HEK293T (cell line): ENCODE measurements at regions not wholly inside any gene's neighbourhood (a gene's known extent, or its start where the extent isn't known, plus 50 kb on each side); places are given as distances from the start of the nearest gene placed in this dataset.

Source experiments
- CTCF ChIA-PET: fragments of 350-600 bp; formaldehyde crosslinking; extraction: SDS; loops from one replicate; lab custom pipeline; 2021; ENCODE audit warnings: antibody characterized with exemption, inconsistent platforms; lab: Yijun Ruan, JAX
- POLR2A ChIA-PET: fragments of 350-600 bp; formaldehyde crosslinking; extraction: SDS; loops from one replicate; lab custom pipeline; 2020; ENCODE audit warnings: antibody characterized with exemption, inconsistent platforms; lab: Yijun Ruan, JAX
- DNase-seq: peaks from one replicate; pipeline ENCODE4 v3.0.0; 2012; ENCODE audit warnings: mixed read lengths; ENCODE audit errors: extremely low spot score
- ARNT ChIP-seq: fragments of 450-650 bp; IDR thresholded peaks from 2 replicates; pipeline ENCODE4 v1.6.1; 2017; ENCODE audit warnings: mild to moderate bottlenecking
- CTBP1 ChIP-seq: fragments of 450-650 bp; IDR thresholded peaks from 2 replicates; pipeline ENCODE4 v1.6.1; 2016; ENCODE audit warnings: borderline replicate concordance
- ELF4 ChIP-seq: fragments of 450-650 bp; IDR thresholded peaks from 2 replicates; pipeline ENCODE4 v1.6.1; 2017; ENCODE audit warnings: antibody characterized with exemption
- FOXA1 ChIP-seq: fragments of 450-650 bp; IDR thresholded peaks from 2 replicates; pipeline ENCODE4 v1.6.1; 2016; ENCODE audit warnings: mild to moderate bottlenecking
- FOXK2 ChIP-seq: fragments of 450-650 bp; IDR thresholded peaks from 2 replicates; pipeline ENCODE4 v1.6.1; 2016; ENCODE audit warnings: mild to moderate bottlenecking
- FOXM1 ChIP-seq: fragments of 450-650 bp; IDR thresholded peaks from 2 replicates; pipeline ENCODE4 v1.6.1; 2017; ENCODE audit warnings: mild to moderate bottlenecking, borderline replicate concordance
- HDGF ChIP-seq: fragments of 450-650 bp; IDR thresholded peaks from 2 replicates; pipeline ENCODE4 v1.6.1; 2017; ENCODE audit warnings: antibody characterized with exemption, borderline replicate concordance
- L3MBTL2 ChIP-seq: fragments of 450-650 bp; conservative IDR thresholded peaks from 2 replicates; pipeline ENCODE4 v1.6.1; 2016; ENCODE audit warnings: mild to moderate bottlenecking
- LEF1 ChIP-seq: fragments of 450-650 bp; IDR thresholded peaks from 2 replicates; pipeline ENCODE4 v1.6.1; 2017; ENCODE audit warnings: mild to moderate bottlenecking, borderline replicate concordance
- NFRKB ChIP-seq: fragments of 450-650 bp; IDR thresholded peaks from 2 replicates; pipeline ENCODE4 v1.6.1; 2016; ENCODE audit warnings: mild to moderate bottlenecking, moderate library complexity
- PKNOX1 ChIP-seq: fragments of 450-650 bp; IDR thresholded peaks from 2 replicates; pipeline ENCODE4 v1.6.1; 2016
- SP1 ChIP-seq: fragments of 450-650 bp; IDR thresholded peaks from 2 replicates; pipeline ENCODE4 v1.6.1; 2017
- SUZ12 ChIP-seq: fragments of 450-650 bp; IDR thresholded peaks from 2 replicates; pipeline ENCODE4 v1.6.1; 2016; ENCODE audit warnings: mild to moderate bottlenecking
- TARDBP ChIP-seq: fragments of 450-650 bp; IDR thresholded peaks from 2 replicates; pipeline ENCODE4 v1.6.1; 2016
- ZNF384 ChIP-seq: fragments of 450-650 bp; IDR thresholded peaks from 2 replicates; pipeline ENCODE4 v1.6.1; 2016

GRCh38 chr12:21073129-21073528, 57.9 kb upstream of the SLCO1B1 start:
- POLR2A ChIA-PET = no interaction called here
- no peak for TF ChIP-seq ARNT
- no peak for TF ChIP-seq FOXM1
- no peak for TF ChIP-seq ELF4
- no peak for TF ChIP-seq LEF1
- TF ChIP-seq CTBP1 = no peak
- no peak for TF ChIP-seq ZNF384
- no peak for TF ChIP-seq FOXK2
- TF ChIP-seq TARDBP = no peak
- TF ChIP-seq L3MBTL2 = no peak
- TF ChIP-seq NFRKB = no peak
- no peak for DNase-seq
- CTCF ChIA-PET = no interaction called here

DNA sequence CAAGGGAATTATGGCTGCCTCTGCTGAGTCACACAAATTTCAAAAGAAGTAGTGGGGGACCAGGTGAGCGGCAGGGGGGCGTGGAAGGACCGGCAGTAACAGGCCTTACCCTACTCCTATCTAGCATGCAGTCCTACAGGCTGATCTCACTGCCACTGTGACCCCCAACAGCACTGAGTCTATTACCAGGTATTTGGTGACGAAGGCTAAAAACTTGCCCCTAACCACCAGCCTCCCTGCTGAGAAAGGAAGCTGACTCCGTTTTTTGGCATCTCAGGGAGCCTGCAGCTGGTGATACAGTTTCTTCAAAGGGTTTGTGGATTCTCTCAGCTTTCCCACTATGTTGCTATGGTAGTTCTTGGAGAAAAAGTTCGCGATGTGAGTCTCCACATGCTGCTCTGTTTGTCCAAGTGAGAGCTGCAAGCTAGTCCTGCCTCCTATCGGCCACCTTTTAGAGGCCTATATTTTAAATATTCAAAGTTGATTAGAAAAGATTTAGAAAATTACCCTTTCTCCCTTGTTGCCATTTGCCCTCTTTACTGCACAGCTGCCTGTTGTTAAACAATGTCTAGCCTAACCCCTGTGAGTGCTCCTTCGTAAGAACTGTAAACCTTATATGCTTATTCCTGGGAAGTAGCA, 57.1 kb upstream of the SLCO1B1 start:
- TF ChIP-seq PKNOX1 = no peak
- no peak for TF ChIP-seq HDGF
- no peak for TF ChIP-seq CTBP1
- TF ChIP-seq SP1 = no peak
- no peak for TF ChIP-seq ELF4
- no peak for TF ChIP-seq FOXK2
- no peak for TF ChIP-seq FOXM1
- no peak for TF ChIP-seq SUZ12
- TF ChIP-seq TARDBP = no peak
- TF ChIP-seq FOXA1 = no peak
- no peak for TF ChIP-seq NFRKB
- no peak for TF ChIP-seq ARNT
- no peak for TF ChIP-seq ZNF384
- ChIA-PET POLR2A (no interaction called here), CTCF (no interaction called here)
- DNase-seq = no peak
